Gastroesophageal sphincter (tissue), 4 donors: ENCODE measurements at regions not wholly inside any gene's neighbourhood (a gene's known extent, or its start where the extent isn't known, plus 50 kb on each side); places are given as distances from the start of the nearest gene placed in this dataset.

Experiments used
- ATAC-seq: fragments of 150-250 bp; one replicate; pipeline ENCODE4 v1.9.1; 2016; ENCODE audit warnings: mild to moderate bottlenecking, moderate library complexity
- H3K27ac ChIP-seq, 4 donors: fragments of 200-600 bp; sonication (generic) in 3 of 4; 1 replicate in 3 of 4; 2 replicates in 1 of 4; pipeline ENCODE4 v1.5.1; 2016 to 2019
- H3K27me3 ChIP-seq: fragments of 200-600 bp; sonication (generic); one replicate; pipeline ENCODE4 v1.5.1; 2019
- H3K36me3 ChIP-seq, 2 donors: fragments of 200-600 bp; sonication (generic); one replicate each; pipeline ENCODE4 v1.5.1; 2019; ENCODE audit warnings: control low read depth in 1 of 2
- H3K4me1 ChIP-seq, 3 donors: fragments of 200-600 bp; sonication (generic); 1 replicate in 2 of 3; 2 replicates in 1 of 3; pipeline ENCODE4 v1.5.1; 2016 to 2019; ENCODE audit warnings: control low read depth in 2 of 3
- H3K4me3 ChIP-seq, 2 donors: fragments of 200-600 bp; sonication (generic); one replicate each; pipeline ENCODE4 v1.5.1; 2019; ENCODE audit warnings: mild to moderate bottlenecking in 1 of 2, moderate library complexity in 1 of 2
- H3K9me3 ChIP-seq, 3 donors: fragments of 200-600 bp; sonication (generic); one replicate each; pipeline ENCODE4 v1.5.1; 2017 to 2019; ENCODE audit warnings: control low read depth in 2 of 3
- CTCF ChIP-seq, 4 experiments: fragments of 200-600 bp in 2 of 4; fragments of 450-650 bp in 2 of 4; sonication (generic) in 1 of 4; IDR thresholded peaks; one replicate each; pipeline ENCODE4 v1.5.1; 2017 to 2019; ENCODE audit warnings: antibody characterized with exemption in 4 of 4, mild to moderate bottlenecking in 2 of 4, moderate library complexity in 2 of 4
- EP300 ChIP-seq: sonication (generic); formaldehyde crosslinking; IDR thresholded peaks from one replicate; pipeline ENCODE4 v1.6.1; 2017; ENCODE audit warnings: antibody characterized with exemption, mild to moderate bottlenecking
- POLR2A ChIP-seq, 2 donors: fragments of 450-650 bp; IDR thresholded peaks; one replicate each; pipeline ENCODE4 v1.6.1; 2017; ENCODE audit warnings: antibody characterized with exemption in 2 of 2, mild to moderate bottlenecking in 2 of 2, moderate library complexity in 1 of 2
- POLR2AphosphoS5 ChIP-seq: sonication (generic); formaldehyde crosslinking; IDR thresholded peaks from one replicate; pipeline ENCODE4 v1.6.1; 2017; ENCODE audit warnings: antibody characterized with exemption
- WGBS, 2 donors: methylation state at CpG; one replicate each; pipeline ENCODE4 v1.1.5; 2018; ENCODE audit warnings: low coverage in 1 of 2; 5-methylcytosine and 5-hydroxymethylcytosine counted together

GRCh38 chr14:87018294-87018693 is 974.7 kb downstream of the GALC start:
- Histone ChIP-seq H3K9me3 (no peaks in the 10 kb centered on the region), H3K4me1 (no peaks in the 10 kb centered on the region), H3K36me3 (no peaks in the 10 kb centered on the region), H3K27ac (no peak overlapping the region), H3K4me3 (no peak overlapping the region), H3K27me3 (no peaks in the 10 kb centered on the region)
- 33 to 38% methylated on average over 1 of the region's 1 CpG for WGBS, 2 donors
- TF ChIP-seq EP300 (no peak), POLR2A (IDR thresholded peaks at IDR 0.05) (no peak), POLR2AphosphoS5 (no peak), CTCF (IDR thresholded peaks at IDR 0.05) (no peak)
- no peak for ATAC-seq

- TF ChIP-seq EP300 (no peak), CTCF (IDR thresholded peaks at IDR 0.05) (no peak), POLR2A (IDR thresholded peaks at IDR 0.05) (no peak), POLR2AphosphoS5 (no peak)
- no peaks in the 10 kb centered on the region for H3K27me3 ChIP-seq
- no peaks in the 10 kb centered on the region for H3K4me1 ChIP-seq
- ATAC-seq, result no peak
- H3K9me3 ChIP-seq, result no peaks in the 10 kb centered on the region
- no peak overlapping the region for H3K4me3 ChIP-seq
- no peaks in the 10 kb centered on the region for H3K36me3 ChIP-seq
- H3K27ac ChIP-seq, result no peak overlapping the region
- 50 to 62% methylated on average over 2 of the region's 2 CpGs for WGBS, 2 donors
Observed at GRCh38 chr14:87017335-87017734, 975.6 kb downstream of the GALC start.

- ATAC-seq, result no peak
- H3K4me1 ChIP-seq, result no peaks in the 10 kb centered on the region
- H3K27me3 ChIP-seq, result no peaks in the 10 kb centered on the region
- no peaks in the 10 kb centered on the region for H3K9me3 ChIP-seq
- no peak for TF ChIP-seq EP300
- TF ChIP-seq POLR2AphosphoS5, result no peak
- TF ChIP-seq POLR2A (IDR thresholded peaks at IDR 0.05), result no peak
- no peak for TF ChIP-seq CTCF (IDR thresholded peaks at IDR 0.05)
- H3K36me3 ChIP-seq, result no peaks in the 10 kb centered on the region
- H3K27ac ChIP-seq, result no peak overlapping the region
- no peak overlapping the region for H3K4me3 ChIP-seq
- WGBS, 2 donors, result 78 to 91% methylated on average over 3 of the region's 3 CpGs
Observed at GRCh38 chr14:87014856-87015255, 978.1 kb downstream of the GALC start.

DNA sequence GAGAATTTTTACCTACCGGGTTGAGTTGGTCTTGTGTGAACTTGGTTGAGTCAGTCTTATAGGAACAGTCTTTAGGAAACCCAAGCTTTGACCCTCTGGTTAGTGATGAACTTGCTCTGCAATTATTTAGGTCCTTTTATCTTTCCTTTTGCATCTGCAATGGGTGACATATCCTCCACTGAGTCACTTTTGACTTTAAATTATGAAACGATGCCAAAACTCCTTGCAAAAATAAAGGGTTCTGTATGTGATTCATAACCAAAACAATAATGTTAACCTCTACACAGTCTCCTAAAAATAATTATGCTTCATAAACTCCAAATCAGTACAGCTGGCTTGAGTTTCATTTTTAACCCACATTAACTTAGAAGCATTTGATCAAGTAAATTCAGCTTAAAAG is 979.4 kb downstream of the GALC start:
- Histone ChIP-seq H3K9me3 (no peaks in the 10 kb centered on the region), H3K4me1 (no peaks in the 10 kb centered on the region)
- ATAC-seq, result no peak

DNA sequence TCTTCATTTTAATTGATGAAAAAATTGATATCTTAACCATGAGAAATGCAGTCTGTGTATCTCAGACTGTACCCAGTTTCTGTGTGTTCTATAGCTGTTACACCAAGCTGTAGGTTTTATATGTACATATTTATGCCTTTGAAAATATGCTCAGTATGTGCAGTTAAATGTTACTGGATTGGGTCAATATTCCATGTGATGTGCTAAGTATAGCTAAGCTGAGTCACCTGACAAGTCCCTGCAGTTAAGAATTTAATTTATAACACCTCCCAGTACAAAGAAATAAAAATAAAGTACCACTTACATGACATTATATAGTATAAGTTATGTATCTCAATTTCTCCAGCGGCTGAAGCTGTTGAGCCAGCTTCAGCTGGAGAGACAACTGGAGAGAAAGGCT is 984.0 kb downstream of the GALC start:
- Histone ChIP-seq H3K4me3 (no peak overlapping the region), H3K4me1 (no peaks in the 10 kb centered on the region), H3K27ac (no peak overlapping the region), H3K27me3 (no peaks in the 10 kb centered on the region), H3K36me3 (no peaks in the 10 kb centered on the region), H3K9me3 (no peaks in the 10 kb centered on the region)
- ATAC-seq, result no peak
- 80 to 100% methylated on average over 1 of the region's 1 CpG for WGBS, 2 donors
- no peak for TF ChIP-seq POLR2A (IDR thresholded peaks at IDR 0.05)
- TF ChIP-seq CTCF (IDR thresholded peaks at IDR 0.05), result no peak
- no peak for TF ChIP-seq POLR2AphosphoS5
- TF ChIP-seq EP300, result no peak

More for the DNA sequence above, 979.4 kb downstream of the GALC start:
- Histone ChIP-seq H3K36me3 (no peaks in the 10 kb centered on the region), H3K27me3 (no peaks in the 10 kb centered on the region), H3K4me3 (no peak overlapping the region), H3K27ac (no peak overlapping the region)
- 62 to 66% methylated on average over 2 of the region's 2 CpGs for WGBS, 2 donors
- no peak for TF ChIP-seq EP300
- no peak for TF ChIP-seq CTCF (IDR thresholded peaks at IDR 0.05)
- no peak for TF ChIP-seq POLR2AphosphoS5
- no peak for TF ChIP-seq POLR2A (IDR thresholded peaks at IDR 0.05)
